ENCODE measurements at regions not wholly inside any gene's neighbourhood (a gene's known extent, or its start where the extent isn't known, plus 50 kb on each side); places are given as distances from the start of the nearest gene placed in this dataset.
"Not testable (repeated sequence)": the region's sequence is repeated elsewhere in the genome, so short reads cannot be mapped to it uniquely, and the experiment has no call there.

GRCh38 chr2:37570773-37571586 is 100.5 kb downstream of the CDC42EP3 start:
- no peak for DNase-seq (ENCODE audit: low read depth in 2 of 2)

- DNase-seq (ENCODE audit: low read depth in 2 of 2), result no peak
Measured at GRCh38 chr2:37571587-37572136, 99.8 kb downstream of the CDC42EP3 start.

GRCh38 chr2:37573451-37574388 is 97.7 kb downstream of the CDC42EP3 start:
- DNase-seq (ENCODE audit: low read depth in 2 of 2), result no peak

GRCh38 chr2:37575780-37576179 is 95.7 kb downstream of the CDC42EP3 start:
- DNase-seq (ENCODE audit: low read depth in 2 of 2), result no peak

- DNase-seq (ENCODE audit: low read depth in 2 of 2), result not testable (repeated sequence)
Measured at GRCh38 chr2:37576194-37576593, 95.2 kb downstream of the CDC42EP3 start.

- DNase-seq (ENCODE audit: low read depth in 2 of 2), result no peak
Measured at GRCh38 chr2:37576831-37577230, 94.6 kb downstream of the CDC42EP3 start.

- no peak for DNase-seq (ENCODE audit: low read depth in 2 of 2)
Measured at GRCh38 chr2:37579192-37579713, 92.2 kb downstream of the CDC42EP3 start.

GRCh38 chr2:37579949-37580348 is 91.5 kb downstream of the CDC42EP3 start:
- not testable (repeated sequence) for DNase-seq (ENCODE audit: low read depth in 2 of 2)

- no peak for DNase-seq (ENCODE audit: low read depth in 2 of 2)
Measured at GRCh38 chr2:37581433-37581832, 90.0 kb downstream of the CDC42EP3 start.

- DNase-seq (ENCODE audit: low read depth in 2 of 2), result no peak
Measured at GRCh38 chr2:37582481-37583220, 88.8 kb downstream of the CDC42EP3 start.

- DNase-seq (ENCODE audit: low read depth in 2 of 2), result no peak
Measured at GRCh38 chr2:37583402-37583801, 88.0 kb downstream of the CDC42EP3 start.

- DNase-seq (ENCODE audit: low read depth in 2 of 2), result no peak
Measured at GRCh38 chr2:37583867-37584266, 87.6 kb downstream of the CDC42EP3 start.

GRCh38 chr2:37585295-37585908 is 86.0 kb downstream of the CDC42EP3 start:
- DNase-seq (ENCODE audit: low read depth in 2 of 2), result peak in 1 of 2 donors; percentile 42

GRCh38 chr2:37585982-37586621 is 85.3 kb downstream of the CDC42EP3 start:
- DNase-seq (ENCODE audit: low read depth in 2 of 2), result peak; percentile 40 to 61

- no peak for DNase-seq (ENCODE audit: low read depth in 2 of 2)
Measured at GRCh38 chr2:37586663-37587317, 84.7 kb downstream of the CDC42EP3 start.

- DNase-seq (ENCODE audit: low read depth in 2 of 2), result no peak
Measured at GRCh38 chr2:37587817-37588216, 83.6 kb downstream of the CDC42EP3 start.

- DNase-seq (ENCODE audit: low read depth in 2 of 2), result no peak
Measured at GRCh38 chr2:37588316-37588777, 83.1 kb downstream of the CDC42EP3 start.

GRCh38 chr2:37589298-37589697 is 82.1 kb downstream of the CDC42EP3 start:
- DNase-seq (ENCODE audit: low read depth in 2 of 2), result no peak

- DNase-seq (ENCODE audit: low read depth in 2 of 2), result no peak
Measured at GRCh38 chr2:37590119-37590571, 81.3 kb downstream of the CDC42EP3 start.

All from stimulated activated CD4-positive, alpha-beta T cell treated with anti-CD3 and anti-CD28 coated beads, Interleukin-1b, Interleukin-23, amount 100 ng/mL, for 4 hours (primary cell).